ENCODE measurements at regions not wholly inside any gene's neighbourhood (a gene's known extent, or its start where the extent isn't known, plus 50 kb on each side); places are given as distances from the start of the nearest gene placed in this dataset.

GRCh38 chr5:162544905-162545304, 477.3 kb downstream of the GABRG2 start:
- WGBS = 92% methylated on average over 2 of the region's 2 CpGs
- TF ChIP-seq EP300 (IDR thresholded peaks at IDR 0.05) (no peak), POLR2A (IDR thresholded peaks at IDR 0.05) (no peak), POLR2AphosphoS5 (IDR thresholded peaks at IDR 0.05) (no peak)
- TF ChIP-seq, protein P1, sequence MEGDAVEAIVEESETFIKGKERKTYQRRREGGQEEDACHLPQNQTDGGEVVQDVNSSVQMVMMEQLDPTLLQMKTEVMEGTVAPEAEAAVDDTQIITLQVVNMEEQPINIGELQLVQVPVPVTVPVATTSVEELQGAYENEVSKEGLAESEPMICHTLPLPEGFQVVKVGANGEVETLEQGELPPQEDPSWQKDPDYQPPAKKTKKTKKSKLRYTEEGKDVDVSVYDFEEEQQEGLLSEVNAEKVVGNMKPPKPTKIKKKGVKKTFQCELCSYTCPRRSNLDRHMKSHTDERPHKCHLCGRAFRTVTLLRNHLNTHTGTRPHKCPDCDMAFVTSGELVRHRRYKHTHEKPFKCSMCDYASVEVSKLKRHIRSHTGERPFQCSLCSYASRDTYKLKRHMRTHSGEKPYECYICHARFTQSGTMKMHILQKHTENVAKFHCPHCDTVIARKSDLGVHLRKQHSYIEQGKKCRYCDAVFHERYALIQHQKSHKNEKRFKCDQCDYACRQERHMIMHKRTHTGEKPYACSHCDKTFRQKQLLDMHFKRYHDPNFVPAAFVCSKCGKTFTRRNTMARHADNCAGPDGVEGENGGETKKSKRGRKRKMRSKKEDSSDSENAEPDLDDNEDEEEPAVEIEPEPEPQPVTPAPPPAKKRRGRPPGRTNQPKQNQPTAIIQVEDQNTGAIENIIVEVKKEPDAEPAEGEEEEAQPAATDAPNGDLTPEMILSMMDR (IDR thresholded peaks at IDR 0.05) = no peak
- no peaks in the 10 kb centered on the region for H3K36me3 ChIP-seq

DNA sequence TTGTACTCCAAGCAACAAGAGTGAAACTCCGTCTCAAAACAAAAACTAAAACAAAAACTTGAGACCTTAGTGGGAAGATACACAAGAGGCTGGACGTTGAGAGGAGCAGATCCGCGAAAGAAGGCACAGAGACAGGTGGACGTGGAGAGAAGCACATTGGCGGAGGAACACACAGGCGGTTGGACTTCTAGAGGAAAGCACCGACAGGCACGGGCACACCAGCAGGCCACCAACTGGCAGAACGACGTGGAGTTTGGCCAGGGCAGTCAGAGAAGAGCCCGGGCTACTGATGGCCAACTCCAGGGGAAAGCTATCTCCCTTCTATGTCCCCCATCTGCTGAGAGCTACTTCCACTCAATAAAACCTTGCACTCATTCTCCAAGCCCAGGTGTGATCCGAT, 482.7 kb downstream of the GABRG2 start:
- TF ChIP-seq EP300 (IDR thresholded peaks at IDR 0.05) = no peak
- WGBS = 94% methylated on average over 13 of the region's 13 CpGs
- Histone ChIP-seq H3K27ac (no peak overlapping the region), H3K27me3 (no peaks in the 10 kb centered on the region), H3K36me3 (no peaks in the 10 kb centered on the region), H3K4me1 (no peaks in the 10 kb centered on the region), H3K9me3 (no peaks in the 10 kb centered on the region), H3K4me3 (no peak overlapping the region)
- DNase-seq (ENCODE audit: low spot score in 2 of 2) = no peak

More at GRCh38 chr5:162544905-162545304, 477.3 kb downstream of the GABRG2 start:
- Histone ChIP-seq H3K9me3 (no peaks in the 10 kb centered on the region), H3K27me3 (no peaks in the 10 kb centered on the region), H3K4me1 (no peaks in the 10 kb centered on the region), H3K27ac (no peak overlapping the region), H3K4me3 (no peak overlapping the region)
- no peak for DNase-seq (ENCODE audit: low spot score in 2 of 2)

- no peak overlapping the region for H3K27ac ChIP-seq
- no peak for TF ChIP-seq EP300 (IDR thresholded peaks at IDR 0.05)
- TF ChIP-seq POLR2A (IDR thresholded peaks at IDR 0.05) = no peak
- TF ChIP-seq, protein P1 (IDR thresholded peaks at IDR 0.05) = no peak
- TF ChIP-seq POLR2AphosphoS5 (IDR thresholded peaks at IDR 0.05) = no peak
- no peaks in the 10 kb centered on the region for H3K27me3 ChIP-seq
- no peak for DNase-seq (ENCODE audit: low spot score in 2 of 2)
- no peak overlapping the region for H3K4me3 ChIP-seq
- no peaks in the 10 kb centered on the region for H3K36me3 ChIP-seq
- WGBS = 89% methylated on average over 6 of the region's 6 CpGs
- H3K9me3 ChIP-seq = no peaks in the 10 kb centered on the region
- H3K4me1 ChIP-seq = no peaks in the 10 kb centered on the region
Measured at GRCh38 chr5:162558120-162558519, 490.5 kb downstream of the GABRG2 start.

DNA sequence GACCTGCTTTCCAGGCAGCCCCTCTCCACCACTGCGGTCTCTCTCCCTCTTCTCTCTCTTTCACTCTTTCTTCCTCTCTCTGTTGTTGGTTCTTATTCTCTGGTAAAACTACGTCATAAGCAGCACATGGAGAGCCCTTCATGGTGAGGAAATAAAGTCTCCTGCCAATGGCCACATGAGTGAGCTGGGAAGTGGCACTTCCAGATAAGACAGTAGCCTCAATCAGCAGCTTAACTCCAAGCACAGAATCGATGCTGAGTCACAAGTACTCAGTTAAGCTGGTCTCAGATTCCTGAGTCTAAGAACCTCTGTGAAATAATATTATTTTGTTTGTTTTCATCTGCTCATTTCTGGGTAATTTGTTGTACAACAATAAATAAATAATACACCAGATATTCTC, 500.1 kb downstream of the GABRG2 start:
- DNase-seq (ENCODE audit: low spot score in 2 of 2) = no peak
- Histone ChIP-seq H3K4me1 (no peaks in the 10 kb centered on the region), H3K36me3 (no peaks in the 10 kb centered on the region), H3K4me3 (no peak overlapping the region), H3K9me3 (no peaks in the 10 kb centered on the region), H3K27ac (no peak overlapping the region), H3K27me3 (no peaks in the 10 kb centered on the region)
- 52% methylated on average over 3 of the region's 3 CpGs for WGBS
- TF ChIP-seq EP300 (IDR thresholded peaks at IDR 0.05) (no peak), POLR2AphosphoS5 (IDR thresholded peaks at IDR 0.05) (no peak), POLR2A (IDR thresholded peaks at IDR 0.05) (no peak)
- TF ChIP-seq, protein P1 (IDR thresholded peaks at IDR 0.05) = no peak

DNA sequence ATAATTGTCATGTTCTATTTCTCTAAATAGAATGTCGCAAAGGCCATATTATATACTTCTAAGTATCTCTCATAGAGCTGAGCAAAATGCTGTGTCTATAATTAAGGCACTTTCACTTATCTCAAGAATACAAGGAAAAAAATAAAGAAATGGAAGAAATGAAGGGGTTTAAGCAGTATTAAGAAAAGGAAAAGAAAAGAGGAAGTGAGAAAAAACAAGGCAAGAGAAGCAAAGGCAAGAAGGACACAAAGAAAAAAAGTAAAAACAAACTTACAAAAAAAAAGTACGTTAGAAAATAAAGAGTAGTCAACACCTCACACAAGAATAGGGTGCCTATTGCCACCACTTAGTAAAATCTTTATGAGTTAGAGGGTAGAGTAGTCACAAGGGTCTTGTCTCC, 506.2 kb downstream of the GABRG2 start:
- Histone ChIP-seq H3K9me3 (no peaks in the 10 kb centered on the region), H3K27me3 (no peaks in the 10 kb centered on the region), H3K4me3 (no peak overlapping the region), H3K27ac (no peak overlapping the region), H3K36me3 (no peaks in the 10 kb centered on the region), H3K4me1 (no peaks in the 10 kb centered on the region)
- DNase-seq (ENCODE audit: low spot score in 2 of 2) = no peak
- no peak for TF ChIP-seq POLR2A (IDR thresholded peaks at IDR 0.05)
- TF ChIP-seq, protein P1 (IDR thresholded peaks at IDR 0.05) = no peak
- TF ChIP-seq EP300 (IDR thresholded peaks at IDR 0.05) = no peak
- TF ChIP-seq POLR2AphosphoS5 (IDR thresholded peaks at IDR 0.05) = no peak
- 87% methylated on average over 2 of the region's 2 CpGs for WGBS

- no peak for TF ChIP-seq EP300 (IDR thresholded peaks at IDR 0.05)
- no peak for TF ChIP-seq POLR2A (IDR thresholded peaks at IDR 0.05)
- TF ChIP-seq POLR2AphosphoS5 (IDR thresholded peaks at IDR 0.05) = no peak
- TF ChIP-seq, protein P1 (IDR thresholded peaks at IDR 0.05) = no peak
- no peak overlapping the region for H3K4me3 ChIP-seq
- H3K9me3 ChIP-seq = peaks cover 8% of the 10 kb centered on the region
- DNase-seq (ENCODE audit: low spot score in 2 of 2) = no peak
- no peaks in the 10 kb centered on the region for H3K36me3 ChIP-seq
- no peaks in the 10 kb centered on the region for H3K4me1 ChIP-seq
- no peak overlapping the region for H3K27ac ChIP-seq
- H3K27me3 ChIP-seq = no peaks in the 10 kb centered on the region
Measured at GRCh38 chr5:162591724-162592123, 524.2 kb downstream of the GABRG2 start.
